ENCODE measurements at regions not wholly inside any gene's neighbourhood (a gene's known extent, or its start where the extent isn't known, plus 50 kb on each side); places are given as distances from the start of the nearest gene placed in this dataset.

- Histone ChIP-seq H3K36me3 (ENCODE audit: control insufficient read depth, low read length) (no peaks in the 10 kb centered on the region), H3F3A (ENCODE audit: control insufficient read depth, insufficient read depth) (no peaks in the 10 kb centered on the region), H3K79me2 (ENCODE audit: control insufficient read depth, low read length) (no peaks in the 10 kb centered on the region), H3K9me2 (replicated peaks; ENCODE audit: control insufficient read depth, low read length) (no peaks in the 10 kb centered on the region), H4K20me1 (ENCODE audit: control insufficient read depth, insufficient read depth, low read depth, low read length) (no peaks in the 10 kb centered on the region), H3K4me3 (ENCODE audit: low read length) (no peak overlapping the region), H3K4me1 (ENCODE audit: control insufficient read depth, low read length) (no peaks in the 10 kb centered on the region), H3K27ac (ENCODE audit: low read depth, low read length) (no peak overlapping the region), H3K27me3 (ENCODE audit: control insufficient read depth, low read length) (no peaks in the 10 kb centered on the region), H3K9me3 (ENCODE audit: control insufficient read depth, insufficient read depth, low read length) (no peaks in the 10 kb centered on the region), H3K4me2 (ENCODE audit: low read length) (no peak overlapping the region)
- TF ChIP-seq CTCF (IDR thresholded peaks at IDR 0.05; ENCODE audit: low read depth, low read length, poor library complexity, severe bottlenecking) (no peak), EZH2phosphoT487 (IDR thresholded peaks at IDR 0.05; ENCODE audit: borderline replicate concordance, low read length) (no peak)
These were observed 74.8 kb upstream of the TTC29 start for GRCh38 chr4:147020456-147020855.

- no peaks in the 10 kb centered on the region for H3K9me2 ChIP-seq (replicated peaks; ENCODE audit: control insufficient read depth, low read length)
- H3K4me2 ChIP-seq (ENCODE audit: low read length), result no peak overlapping the region
- no peak overlapping the region for H3K4me3 ChIP-seq (ENCODE audit: low read length)
- H3K27ac ChIP-seq (ENCODE audit: low read depth, low read length), result no peak overlapping the region
- H3K4me1 ChIP-seq (ENCODE audit: control insufficient read depth, low read length), result no peaks in the 10 kb centered on the region
- no peaks in the 10 kb centered on the region for H3K36me3 ChIP-seq (ENCODE audit: control insufficient read depth, low read length)
- TF ChIP-seq CTCF (IDR thresholded peaks at IDR 0.05; ENCODE audit: low read depth, low read length, poor library complexity, severe bottlenecking) (no peak), EZH2phosphoT487 (IDR thresholded peaks at IDR 0.05; ENCODE audit: borderline replicate concordance, low read length) (no peak)
- no peaks in the 10 kb centered on the region for H3F3A ChIP-seq (ENCODE audit: control insufficient read depth, insufficient read depth)
- no peaks in the 10 kb centered on the region for H4K20me1 ChIP-seq (ENCODE audit: control insufficient read depth, insufficient read depth, low read depth, low read length)
- H3K9me3 ChIP-seq (ENCODE audit: control insufficient read depth, insufficient read depth, low read length), result no peaks in the 10 kb centered on the region
- H3K27me3 ChIP-seq (ENCODE audit: control insufficient read depth, low read length), result no peaks in the 10 kb centered on the region
- no peaks in the 10 kb centered on the region for H3K79me2 ChIP-seq (ENCODE audit: control insufficient read depth, low read length)
These were observed 79.4 kb upstream of the TTC29 start for GRCh38 chr4:147025042-147025441.

GRCh38 chr4:147029296-147029695 is 83.6 kb upstream of the TTC29 start:
- H3K36me3 ChIP-seq (ENCODE audit: control insufficient read depth, low read length), result no peaks in the 10 kb centered on the region
- no peaks in the 10 kb centered on the region for H4K20me1 ChIP-seq (ENCODE audit: control insufficient read depth, insufficient read depth, low read depth, low read length)
- H3K27me3 ChIP-seq (ENCODE audit: control insufficient read depth, low read length), result no peaks in the 10 kb centered on the region
- no peak overlapping the region for H3K4me3 ChIP-seq (ENCODE audit: low read length)
- no peak overlapping the region for H3K4me2 ChIP-seq (ENCODE audit: low read length)
- TF ChIP-seq EZH2phosphoT487 (IDR thresholded peaks at IDR 0.05; ENCODE audit: borderline replicate concordance, low read length) (no peak), CTCF (IDR thresholded peaks at IDR 0.05; ENCODE audit: low read depth, low read length, poor library complexity, severe bottlenecking) (no peak)
- H3K79me2 ChIP-seq (ENCODE audit: control insufficient read depth, low read length), result no peaks in the 10 kb centered on the region
- no peaks in the 10 kb centered on the region for H3F3A ChIP-seq (ENCODE audit: control insufficient read depth, insufficient read depth)
- H3K27ac ChIP-seq (ENCODE audit: low read depth, low read length), result no peak overlapping the region
- no peaks in the 10 kb centered on the region for H3K9me3 ChIP-seq (ENCODE audit: control insufficient read depth, insufficient read depth, low read length)
- no peaks in the 10 kb centered on the region for H3K9me2 ChIP-seq (replicated peaks; ENCODE audit: control insufficient read depth, low read length)
- no peaks in the 10 kb centered on the region for H3K4me1 ChIP-seq (ENCODE audit: control insufficient read depth, low read length)

- no peaks in the 10 kb centered on the region for H4K20me1 ChIP-seq (ENCODE audit: control insufficient read depth, insufficient read depth, low read depth, low read length)
- no peaks in the 10 kb centered on the region for H3K79me2 ChIP-seq (ENCODE audit: control insufficient read depth, low read length)
- H3K4me1 ChIP-seq (ENCODE audit: control insufficient read depth, low read length), result no peaks in the 10 kb centered on the region
- H3K4me3 ChIP-seq (ENCODE audit: low read length), result no peak overlapping the region
- H3K9me3 ChIP-seq (ENCODE audit: control insufficient read depth, insufficient read depth, low read length), result no peaks in the 10 kb centered on the region
- H3K36me3 ChIP-seq (ENCODE audit: control insufficient read depth, low read length), result no peaks in the 10 kb centered on the region
- no peak for TF ChIP-seq CTCF (IDR thresholded peaks at IDR 0.05; ENCODE audit: low read depth, low read length, poor library complexity, severe bottlenecking)
- TF ChIP-seq EZH2phosphoT487 (IDR thresholded peaks at IDR 0.05; ENCODE audit: borderline replicate concordance, low read length), result no peak
- H3K27me3 ChIP-seq (ENCODE audit: control insufficient read depth, low read length), result no peaks in the 10 kb centered on the region
- no peak overlapping the region for H3K27ac ChIP-seq (ENCODE audit: low read depth, low read length)
- H3K9me2 ChIP-seq (replicated peaks; ENCODE audit: control insufficient read depth, low read length), result no peaks in the 10 kb centered on the region
- no peaks in the 10 kb centered on the region for H3F3A ChIP-seq (ENCODE audit: control insufficient read depth, insufficient read depth)
- no peak overlapping the region for H3K4me2 ChIP-seq (ENCODE audit: low read length)
These were observed 88.7 kb upstream of the TTC29 start for GRCh38 chr4:147034372-147034771.

Measured in DOHH2 (cell line).